VCaP (cell line): ENCODE measurements at regions not wholly inside any gene's neighbourhood (a gene's known extent, or its start where the extent isn't known, plus 50 kb on each side); places are given as distances from the start of the nearest gene placed in this dataset.
"Not testable (repeated sequence)": the region's sequence is repeated elsewhere in the genome, so short reads cannot be mapped to it uniquely, and the experiment has no call there.

Experiments
- H3K27ac ChIP-seq: fragments of 450-650 bp; 2 replicates; pipeline ENCODE4 v1.5.1; 2017
- CTCF ChIP-seq: fragments of 450-650 bp; conservative IDR thresholded peaks from 2 replicates; pipeline ENCODE4 v1.5.1; 2017; ENCODE audit warnings: mild to moderate bottlenecking, moderate library complexity

GRCh38 chr1:29390075-29390474 is 153.8 kb downstream of the PTPRU start:
- no peak for TF ChIP-seq CTCF
- H3K27ac ChIP-seq: no peak overlapping the region

GRCh38 chr1:29389533-29390041 is 153.3 kb downstream of the PTPRU start:
- no peak for TF ChIP-seq CTCF
- no peak overlapping the region for H3K27ac ChIP-seq

GRCh38 chr1:29388884-29389283 is 152.6 kb downstream of the PTPRU start:
- TF ChIP-seq CTCF: no peak
- no peak overlapping the region for H3K27ac ChIP-seq

GRCh38 chr1:29388170-29388569 is 151.8 kb downstream of the PTPRU start:
- no peak overlapping the region for H3K27ac ChIP-seq
- TF ChIP-seq CTCF: no peak

- no peak overlapping the region for H3K27ac ChIP-seq
- TF ChIP-seq CTCF: no peak
Measured at GRCh38 chr1:29387210-29387609, 150.9 kb downstream of the PTPRU start.

- not testable (repeated sequence) for H3K27ac ChIP-seq
Measured at GRCh38 chr1:29386453-29386852, 150.1 kb downstream of the PTPRU start.

GRCh38 chr1:29385966-29386365 is 149.6 kb downstream of the PTPRU start:
- no peak for TF ChIP-seq CTCF

GRCh38 chr1:29384496-29385015 is 148.2 kb downstream of the PTPRU start:
- H3K27ac ChIP-seq: no peak overlapping the region
- no peak for TF ChIP-seq CTCF

More at GRCh38 chr1:29385966-29386365, 149.6 kb downstream of the PTPRU start:
- H3K27ac ChIP-seq: no peak overlapping the region
